ENCODE measurements at regions not wholly inside any gene's neighbourhood (a gene's known extent, or its start where the extent isn't known, plus 50 kb on each side); places are given as distances from the start of the nearest gene placed in this dataset.

DNA sequence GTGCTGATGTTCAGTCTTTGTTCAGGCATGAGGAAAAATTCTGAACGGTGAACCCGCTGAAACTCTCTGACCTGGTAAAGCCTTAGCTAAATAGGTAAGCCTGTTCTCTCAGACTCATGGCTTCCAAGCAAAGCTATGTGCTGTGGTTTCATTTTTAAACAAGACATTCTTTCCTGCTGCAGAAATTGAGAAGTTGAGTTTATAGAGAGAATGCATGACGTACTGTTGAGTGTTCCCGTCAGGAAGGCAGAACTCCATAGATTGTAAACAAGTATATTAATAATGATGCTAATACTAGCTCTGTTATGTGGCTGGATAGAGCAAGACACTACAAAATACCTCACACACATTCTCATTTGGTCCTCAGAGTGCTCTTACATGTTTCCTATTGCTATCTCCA is 424.0 kb upstream of the CRIM1 start:
- TF ChIP-seq, protein P1, sequence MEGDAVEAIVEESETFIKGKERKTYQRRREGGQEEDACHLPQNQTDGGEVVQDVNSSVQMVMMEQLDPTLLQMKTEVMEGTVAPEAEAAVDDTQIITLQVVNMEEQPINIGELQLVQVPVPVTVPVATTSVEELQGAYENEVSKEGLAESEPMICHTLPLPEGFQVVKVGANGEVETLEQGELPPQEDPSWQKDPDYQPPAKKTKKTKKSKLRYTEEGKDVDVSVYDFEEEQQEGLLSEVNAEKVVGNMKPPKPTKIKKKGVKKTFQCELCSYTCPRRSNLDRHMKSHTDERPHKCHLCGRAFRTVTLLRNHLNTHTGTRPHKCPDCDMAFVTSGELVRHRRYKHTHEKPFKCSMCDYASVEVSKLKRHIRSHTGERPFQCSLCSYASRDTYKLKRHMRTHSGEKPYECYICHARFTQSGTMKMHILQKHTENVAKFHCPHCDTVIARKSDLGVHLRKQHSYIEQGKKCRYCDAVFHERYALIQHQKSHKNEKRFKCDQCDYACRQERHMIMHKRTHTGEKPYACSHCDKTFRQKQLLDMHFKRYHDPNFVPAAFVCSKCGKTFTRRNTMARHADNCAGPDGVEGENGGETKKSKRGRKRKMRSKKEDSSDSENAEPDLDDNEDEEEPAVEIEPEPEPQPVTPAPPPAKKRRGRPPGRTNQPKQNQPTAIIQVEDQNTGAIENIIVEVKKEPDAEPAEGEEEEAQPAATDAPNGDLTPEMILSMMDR (IDR thresholded peaks at IDR 0.05; ENCODE audit: extremely low read depth, missing control alignments), result no peak

DNA sequence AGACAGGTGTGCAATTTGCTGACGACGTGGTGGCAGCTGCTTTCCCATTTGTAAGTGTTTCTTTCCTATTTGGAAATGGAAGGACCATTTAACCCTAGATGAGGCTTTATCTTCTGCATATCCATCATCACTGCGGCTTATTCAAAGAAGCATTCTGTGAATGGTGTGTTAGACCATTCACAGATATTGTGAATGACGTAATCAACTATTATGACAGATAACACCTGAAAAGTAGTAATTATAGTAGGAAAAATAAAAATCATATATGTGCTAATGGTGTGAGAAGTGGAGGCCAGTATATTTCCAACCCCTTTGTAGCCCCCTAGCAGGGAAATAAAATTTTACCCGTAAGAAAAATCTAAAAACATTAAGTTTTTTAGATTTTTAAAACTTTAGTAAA is 424.5 kb upstream of the CRIM1 start:
- DNase-seq (ENCODE audit: low spot score), result no peak
- TF ChIP-seq, protein P1 (IDR thresholded peaks at IDR 0.05; ENCODE audit: extremely low read depth, missing control alignments), result no peak

More for the DNA sequence above, 424.0 kb upstream of the CRIM1 start:
- DNase-seq (ENCODE audit: low spot score), result no peak

- no peak for DNase-seq (ENCODE audit: low spot score)
- TF ChIP-seq, protein P1 (IDR thresholded peaks at IDR 0.05; ENCODE audit: extremely low read depth, missing control alignments), result no peak
Observed at GRCh38 chr2:35929551-35929950, 426.0 kb upstream of the CRIM1 start.

GRCh38 chr2:35920061-35920460 is 435.5 kb upstream of the CRIM1 start:
- no peak for DNase-seq (ENCODE audit: low spot score)
- TF ChIP-seq, protein P1 (IDR thresholded peaks at IDR 0.05; ENCODE audit: extremely low read depth, missing control alignments), result no peak

- TF ChIP-seq, protein P1 (IDR thresholded peaks at IDR 0.05; ENCODE audit: extremely low read depth, missing control alignments), result no peak
- no peak for DNase-seq (ENCODE audit: low spot score)
Observed at GRCh38 chr2:35915261-35915660, 440.3 kb upstream of the CRIM1 start.

GRCh38 chr2:35891936-35892335 is 463.6 kb upstream of the CRIM1 start:
- TF ChIP-seq, protein P1 (IDR thresholded peaks at IDR 0.05; ENCODE audit: extremely low read depth, missing control alignments), result no peak
- DNase-seq (ENCODE audit: low spot score), result no peak

DNA sequence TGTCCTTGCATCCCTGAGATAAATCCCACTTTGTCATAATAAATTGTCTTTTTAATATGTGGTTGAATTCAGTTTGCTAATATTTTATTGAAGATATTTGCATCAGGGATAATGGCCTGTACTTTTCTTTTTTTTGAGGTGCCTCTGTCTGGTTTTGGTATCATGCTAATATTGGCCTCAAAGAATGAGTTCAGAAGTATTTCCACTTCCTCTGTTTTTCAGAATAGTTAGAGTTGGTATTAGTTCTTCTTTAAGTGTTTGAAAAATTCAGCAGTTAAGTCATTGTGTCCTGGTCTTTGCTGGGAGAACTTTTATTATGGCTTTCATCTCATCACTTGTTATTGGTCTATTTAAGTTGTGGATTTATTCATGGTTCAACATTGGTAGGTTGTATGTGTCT is 464.1 kb upstream of the CRIM1 start:
- TF ChIP-seq, protein P1 (IDR thresholded peaks at IDR 0.05; ENCODE audit: extremely low read depth, missing control alignments), result no peak
- no peak for DNase-seq (ENCODE audit: low spot score)
